ENCODE measurements at regions not wholly inside any gene's neighbourhood (a gene's known extent, or its start where the extent isn't known, plus 50 kb on each side); places are given as distances from the start of the nearest gene placed in this dataset.

DNA sequence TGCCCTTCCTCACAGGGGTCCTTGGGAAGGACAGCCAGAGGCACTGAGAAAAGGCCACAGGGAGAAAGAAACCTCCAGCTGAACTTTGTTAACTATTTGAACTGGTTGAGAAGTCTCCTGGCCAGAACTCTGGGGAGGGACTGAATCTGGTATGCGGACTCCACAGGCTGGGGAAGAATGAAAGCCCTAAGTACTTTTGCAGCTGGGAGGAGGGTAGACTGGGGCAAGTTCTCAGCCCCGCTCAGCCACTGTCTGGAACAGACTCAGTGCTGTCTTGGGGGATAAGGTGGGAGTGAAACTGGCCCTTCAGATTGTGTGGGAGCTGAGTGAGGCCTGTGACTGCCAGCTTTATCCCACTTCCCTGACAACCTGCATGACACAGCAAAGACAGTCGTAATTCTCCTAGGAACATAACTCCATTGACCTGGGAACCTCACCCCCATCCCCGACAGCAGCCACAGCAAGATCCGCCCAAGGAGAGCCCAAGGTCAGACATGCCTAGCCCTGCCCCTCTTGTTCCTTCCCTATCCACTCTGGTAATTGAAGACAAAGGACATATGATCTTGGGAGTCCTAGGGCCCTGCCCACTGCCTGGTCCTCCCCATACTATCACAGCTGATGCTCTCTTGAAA, 475.1 kb upstream of the CNTN5 start:
- no peaks in the 10 kb centered on the region for H3K4me1 ChIP-seq (ENCODE audit: control insufficient read depth, extremely low read depth, insufficient read depth, low read length)
- no peaks in the 10 kb centered on the region for H3K79me2 ChIP-seq (ENCODE audit: control insufficient read depth, insufficient read depth, low read length)
- H3K9me1 ChIP-seq (ENCODE audit: control insufficient read depth, extremely low read depth, insufficient read depth, low read length), result no peaks in the 10 kb centered on the region
- H3K9ac ChIP-seq (ENCODE audit: control insufficient read depth, extremely low read depth, insufficient read depth, low read length), result no peak overlapping the region
- DNase-seq (ENCODE audit: low read depth, low spot score) (no peak), FAIRE-seq (no peak)
- no peak overlapping the region for H2AFZ ChIP-seq (ENCODE audit: control insufficient read depth, low read length)
- no peaks in the 10 kb centered on the region for H3K9me3 ChIP-seq (ENCODE audit: control insufficient read depth, low read depth, low read length)
- no peaks in the 10 kb centered on the region for H4K20me1 ChIP-seq (ENCODE audit: control insufficient read depth, extremely low read depth, insufficient read depth, low read length)
- TF ChIP-seq CTCF (optimal IDR thresholded peaks at IDR 0.05 in 1 of 3, IDR thresholded peaks at IDR 0.05 in 1 of 3, conservative IDR thresholded peaks at IDR 0.05 in 1 of 3; ENCODE audit: extremely low read depth in 1 of 3, insufficient read depth in 2 of 3, low read length in 3 of 3) (no peak), EZH2 (IDR thresholded peaks at IDR 0.05; ENCODE audit: low read length) (no peak)
- no peak overlapping the region for H3K4me3 ChIP-seq (ENCODE audit: control insufficient read depth in 2 of 3, extremely low read depth in 1 of 3, insufficient read depth in 2 of 3, low read depth in 1 of 3, low read length in 3 of 3)
- dilution Hi-C loops (cut with MboI; ENCODE audit: extremely low pct_ligation_motif_present, low sequenced_read_pairs), result no loop called here
- H3K36me3 ChIP-seq (ENCODE audit: control insufficient read depth in 2 of 2, extremely low read depth in 1 of 2, insufficient read depth in 2 of 2, low read length in 2 of 2), result no peaks in the 10 kb centered on the region
- no peak overlapping the region for H3K4me2 ChIP-seq (ENCODE audit: control insufficient read depth, extremely low read depth, insufficient read depth, low read depth, low read length)
- no peak overlapping the region for H3K27ac ChIP-seq (ENCODE audit: control insufficient read depth, insufficient read depth, low read length)
- H3K27me3 ChIP-seq (ENCODE audit: control insufficient read depth, extremely low read depth, insufficient read depth, low read length), result no peaks in the 10 kb centered on the region

DNA sequence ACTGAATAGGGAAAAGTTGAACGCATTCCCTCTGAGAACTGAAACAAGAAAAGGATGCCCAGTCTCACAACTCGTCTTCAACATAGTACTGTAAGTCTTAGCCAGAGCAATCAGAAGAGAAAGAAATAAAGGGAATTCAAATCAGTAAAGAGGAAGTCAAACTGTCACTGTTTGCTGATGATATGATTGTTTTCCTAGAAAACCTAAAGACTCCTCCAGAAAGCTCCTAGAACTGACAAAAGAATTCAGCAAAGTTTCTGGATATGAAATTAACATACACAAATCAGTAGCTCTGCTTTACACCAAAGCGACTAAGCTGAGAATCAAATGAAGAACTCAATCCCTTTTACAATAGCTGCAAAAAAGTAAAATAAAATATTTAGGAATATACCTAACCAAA, 471.2 kb upstream of the CNTN5 start:
- no peak overlapping the region for H3K4me2 ChIP-seq (ENCODE audit: control insufficient read depth, extremely low read depth, insufficient read depth, low read depth, low read length)
- no peaks in the 10 kb centered on the region for H3K9me3 ChIP-seq (ENCODE audit: control insufficient read depth, low read depth, low read length)
- FAIRE-seq (no peak), DNase-seq (ENCODE audit: low read depth, low spot score) (no peak)
- no peaks in the 10 kb centered on the region for H3K27me3 ChIP-seq (ENCODE audit: control insufficient read depth, extremely low read depth, insufficient read depth, low read length)
- dilution Hi-C loops (cut with MboI; ENCODE audit: extremely low pct_ligation_motif_present, low sequenced_read_pairs), result no loop called here
- H3K9me1 ChIP-seq (ENCODE audit: control insufficient read depth, extremely low read depth, insufficient read depth, low read length), result no peaks in the 10 kb centered on the region
- no peak overlapping the region for H3K9ac ChIP-seq (ENCODE audit: control insufficient read depth, extremely low read depth, insufficient read depth, low read length)
- no peak overlapping the region for H3K4me3 ChIP-seq (ENCODE audit: control insufficient read depth in 2 of 3, extremely low read depth in 1 of 3, insufficient read depth in 2 of 3, low read depth in 1 of 3, low read length in 3 of 3)
- no peaks in the 10 kb centered on the region for H3K36me3 ChIP-seq (ENCODE audit: control insufficient read depth in 2 of 2, extremely low read depth in 1 of 2, insufficient read depth in 2 of 2, low read length in 2 of 2)
- H3K27ac ChIP-seq (ENCODE audit: control insufficient read depth, insufficient read depth, low read length), result no peak overlapping the region
- no peaks in the 10 kb centered on the region for H3K4me1 ChIP-seq (ENCODE audit: control insufficient read depth, extremely low read depth, insufficient read depth, low read length)
- TF ChIP-seq CTCF (optimal IDR thresholded peaks at IDR 0.05 in 1 of 3, IDR thresholded peaks at IDR 0.05 in 1 of 3, conservative IDR thresholded peaks at IDR 0.05 in 1 of 3; ENCODE audit: extremely low read depth in 1 of 3, insufficient read depth in 2 of 3, low read length in 3 of 3) (no peak), EZH2 (IDR thresholded peaks at IDR 0.05; ENCODE audit: low read length) (no peak)
- no peak overlapping the region for H2AFZ ChIP-seq (ENCODE audit: control insufficient read depth, low read length)
- H4K20me1 ChIP-seq (ENCODE audit: control insufficient read depth, extremely low read depth, insufficient read depth, low read length), result no peaks in the 10 kb centered on the region
- no peaks in the 10 kb centered on the region for H3K79me2 ChIP-seq (ENCODE audit: control insufficient read depth, insufficient read depth, low read length)
